Keratinocyte (primary cell): ENCODE measurements at regions not wholly inside any gene's neighbourhood (a gene's known extent, or its start where the extent isn't known, plus 50 kb on each side); places are given as distances from the start of the nearest gene placed in this dataset.

Experiments used
- DNase-seq: peaks from one replicate; pipeline ENCODE4 v3.0.0-alpha.2; 2011; ENCODE audit warnings: low read depth, missing footprints, low spot score
- FAIRE-seq: peaks from 2 replicates; lab custom pipeline; 2011; peaks lifted over from hg19 to GRCh38; lab: Jason Lieb, UNC
- H2AFZ ChIP-seq: 2 replicates; pipeline ENCODE4 v1.6.0; 2012; ENCODE audit warnings: low read length, control low read depth, inconsistent platforms; ENCODE audit not compliant: control insufficient read depth
- H3K27ac ChIP-seq: 2 replicates; pipeline ENCODE4 v1.5.1; 2011; ENCODE audit warnings: low read length; ENCODE audit not compliant: control insufficient read depth, insufficient read depth
- H3K27me3 ChIP-seq: 3 replicates; pipeline ENCODE4 v1.6.0; 2011; ENCODE audit warnings: low read length; ENCODE audit not compliant: control insufficient read depth, insufficient read depth; ENCODE audit errors: extremely low read depth
- H3K36me3 ChIP-seq, 2 experiments: 2 replicates in 1 of 2; 3 replicates in 1 of 2; pipeline ENCODE4 v1.5.1; 2011; ENCODE audit warnings: low read length in 2 of 2, mild to moderate bottlenecking in 1 of 2; ENCODE audit not compliant: control insufficient read depth in 2 of 2, insufficient read depth in 2 of 2; ENCODE audit errors: extremely low read depth in 1 of 2
- H3K4me1 ChIP-seq: 3 replicates; pipeline ENCODE4 v1.5.1; 2011; ENCODE audit warnings: low read length; ENCODE audit not compliant: control insufficient read depth, insufficient read depth; ENCODE audit errors: extremely low read depth
- H3K4me2 ChIP-seq: 3 replicates; pipeline ENCODE4 v1.6.0; 2011; ENCODE audit warnings: low read depth, low read length; ENCODE audit not compliant: control insufficient read depth, insufficient read depth; ENCODE audit errors: extremely low read depth
- H3K4me3 ChIP-seq, 3 experiments: fragments of 200-600 bp in 1 of 3; sonication (generic) in 1 of 3; 2 replicates in 2 of 3; 3 replicates in 1 of 3; pipeline ENCODE4 v1.5.1; 2011 to 2016; ENCODE audit warnings: low read length in 3 of 3, mild to moderate bottlenecking in 3 of 3, control low read depth in 2 of 3, inconsistent platforms in 1 of 3, low read depth in 1 of 3, mixed read lengths in 1 of 3, mixed run types in 1 of 3, moderate library complexity in 1 of 3; ENCODE audit not compliant: control insufficient read depth in 2 of 3, insufficient read depth in 2 of 3; ENCODE audit errors: extremely low read depth in 1 of 3
- H3K79me2 ChIP-seq: 2 replicates; pipeline ENCODE4 v1.6.0; 2012; ENCODE audit warnings: low read length; ENCODE audit not compliant: control insufficient read depth, insufficient read depth
- H3K9ac ChIP-seq: 3 replicates; pipeline ENCODE4 v1.6.0; 2011; ENCODE audit warnings: low read length; ENCODE audit not compliant: control insufficient read depth, insufficient read depth; ENCODE audit errors: extremely low read depth
- H3K9me1 ChIP-seq: 3 replicates; pipeline ENCODE4 v1.6.0; 2011; ENCODE audit warnings: low read length; ENCODE audit not compliant: control insufficient read depth, insufficient read depth; ENCODE audit errors: extremely low read depth
- H3K9me3 ChIP-seq: 2 replicates; pipeline ENCODE4 v1.5.1; 2012; ENCODE audit warnings: low read depth, low read length; ENCODE audit not compliant: control insufficient read depth
- H4K20me1 ChIP-seq: 3 replicates; pipeline ENCODE4 v1.6.0; 2011; ENCODE audit warnings: low read length; ENCODE audit not compliant: control insufficient read depth, insufficient read depth; ENCODE audit errors: extremely low read depth
- EZH2 ChIP-seq: IDR thresholded peaks from one replicate; pipeline ENCODE4 v1.6.1; 2012; ENCODE audit warnings: inconsistent platforms, mild to moderate bottlenecking, low read length, moderate library complexity
- dilution Hi-C: fragments of 300-500 bp; cut with MboI; formaldehyde crosslinking; loops from one replicate; pipeline ENCODE4 v1.7.0; 2020; ENCODE audit warnings: low sequenced_read_pairs; ENCODE audit not compliant: extremely low pct_ligation_motif_present
- TF ChIP-seq, protein P1 (sequence below), 3 experiments: IDR thresholded peaks in 1 of 3; conservative IDR thresholded peaks in 1 of 3; optimal IDR thresholded peaks in 1 of 3; 2 replicates in 2 of 3; 3 replicates in 1 of 3; pipeline versions ENCODE3 to v1.5.1; 2011; ENCODE audit warnings: low read length in 3 of 3, mild to moderate bottlenecking in 3 of 3, moderate library complexity in 2 of 3, control low read depth in 1 of 3, inconsistent platforms in 1 of 3; ENCODE audit not compliant: insufficient read depth in 2 of 3; ENCODE audit errors: extremely low read depth in 1 of 3

DNA sequence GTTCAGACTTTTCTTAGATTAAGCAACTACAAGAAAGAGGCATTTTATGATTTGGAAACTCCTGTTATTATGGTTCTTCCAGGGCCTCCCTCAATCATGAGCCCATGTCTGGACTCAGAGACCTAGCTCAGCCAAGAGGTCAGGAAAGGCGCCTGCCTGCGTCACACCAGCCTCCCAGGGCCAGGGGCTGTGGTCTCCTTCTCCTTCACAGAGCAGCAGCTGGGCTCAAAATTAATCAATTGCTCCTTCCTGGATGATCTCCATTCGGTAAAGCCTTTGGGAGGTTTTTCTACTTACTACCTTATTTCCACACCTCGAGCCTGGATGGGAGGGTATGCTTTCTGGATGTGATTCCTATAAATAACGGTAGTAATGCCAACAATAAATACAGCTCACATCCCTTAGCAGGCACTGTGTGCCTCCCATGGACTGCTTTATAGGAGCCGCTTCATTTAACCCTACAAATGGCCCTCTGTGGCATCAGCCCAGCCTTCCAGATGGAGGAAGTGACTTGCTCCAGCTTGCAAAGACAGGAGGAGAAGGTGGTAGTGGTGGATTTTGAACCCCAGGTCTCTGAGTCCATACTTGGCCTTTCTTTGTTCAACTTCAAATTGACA lies 1445.6 kb downstream of the TBC1D22A start:
- FAIRE-seq (no peak), DNase-seq (no peak)
- Histone ChIP-seq H3K4me1 (no peaks in the 10 kb centered on the region), H3K9ac (no peak overlapping the region), H3K4me3 (no peak overlapping the region), H4K20me1 (no peaks in the 10 kb centered on the region), H3K9me3 (peaks cover 12% of the 10 kb centered on the region), H3K4me2 (no peak overlapping the region), H3K36me3 (no peaks in the 10 kb centered on the region), H3K27me3 (no peaks in the 10 kb centered on the region), H2AFZ (no peak overlapping the region), H3K9me1 (no peaks in the 10 kb centered on the region), H3K79me2 (no peaks in the 10 kb centered on the region), H3K27ac (no peak overlapping the region)
- TF ChIP-seq, protein P1, sequence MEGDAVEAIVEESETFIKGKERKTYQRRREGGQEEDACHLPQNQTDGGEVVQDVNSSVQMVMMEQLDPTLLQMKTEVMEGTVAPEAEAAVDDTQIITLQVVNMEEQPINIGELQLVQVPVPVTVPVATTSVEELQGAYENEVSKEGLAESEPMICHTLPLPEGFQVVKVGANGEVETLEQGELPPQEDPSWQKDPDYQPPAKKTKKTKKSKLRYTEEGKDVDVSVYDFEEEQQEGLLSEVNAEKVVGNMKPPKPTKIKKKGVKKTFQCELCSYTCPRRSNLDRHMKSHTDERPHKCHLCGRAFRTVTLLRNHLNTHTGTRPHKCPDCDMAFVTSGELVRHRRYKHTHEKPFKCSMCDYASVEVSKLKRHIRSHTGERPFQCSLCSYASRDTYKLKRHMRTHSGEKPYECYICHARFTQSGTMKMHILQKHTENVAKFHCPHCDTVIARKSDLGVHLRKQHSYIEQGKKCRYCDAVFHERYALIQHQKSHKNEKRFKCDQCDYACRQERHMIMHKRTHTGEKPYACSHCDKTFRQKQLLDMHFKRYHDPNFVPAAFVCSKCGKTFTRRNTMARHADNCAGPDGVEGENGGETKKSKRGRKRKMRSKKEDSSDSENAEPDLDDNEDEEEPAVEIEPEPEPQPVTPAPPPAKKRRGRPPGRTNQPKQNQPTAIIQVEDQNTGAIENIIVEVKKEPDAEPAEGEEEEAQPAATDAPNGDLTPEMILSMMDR (optimal IDR thresholded peaks at IDR 0.05 in 1 of 3, IDR thresholded peaks at IDR 0.05 in 1 of 3, conservative IDR thresholded peaks at IDR 0.05 in 1 of 3; ENCODE audit: extremely low read depth in 1 of 3, insufficient read depth in 2 of 3, low read length in 3 of 3): no peak
- no peak for TF ChIP-seq EZH2
- dilution Hi-C loops: no loop called here

DNA sequence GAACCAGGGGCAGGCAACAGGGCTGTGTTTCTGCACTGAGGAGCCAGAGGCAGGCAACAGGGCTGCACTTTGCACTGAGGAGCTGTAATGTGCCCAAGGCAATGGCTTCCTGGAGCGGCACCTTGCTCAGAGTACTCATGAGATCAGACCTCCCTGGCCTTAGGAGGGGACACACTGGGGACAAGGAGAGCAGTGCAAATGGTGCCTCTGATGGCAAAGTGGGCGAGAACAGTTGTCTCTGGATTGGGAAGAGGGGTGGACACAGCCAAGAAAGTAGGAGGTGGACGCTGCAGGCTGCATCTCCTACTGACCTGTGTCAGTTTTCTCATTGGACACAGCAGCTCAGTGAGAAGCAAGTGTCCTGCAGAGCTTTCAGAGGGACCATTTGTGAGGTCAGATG lies 1443.3 kb downstream of the TBC1D22A start:
- Histone ChIP-seq H3K27ac (no peak overlapping the region), H3K9me3 (peaks cover 3% of the 10 kb centered on the region), H2AFZ (no peak overlapping the region), H3K4me3 (no peak overlapping the region), H3K36me3 (no peaks in the 10 kb centered on the region), H3K27me3 (no peaks in the 10 kb centered on the region), H3K9ac (no peak overlapping the region), H3K4me2 (no peak overlapping the region), H3K79me2 (no peaks in the 10 kb centered on the region), H3K4me1 (no peaks in the 10 kb centered on the region), H4K20me1 (no peaks in the 10 kb centered on the region), H3K9me1 (no peaks in the 10 kb centered on the region)
- DNase-seq (no peak), FAIRE-seq (no peak)
- no peak for TF ChIP-seq EZH2
- TF ChIP-seq, protein P1 (optimal IDR thresholded peaks at IDR 0.05 in 1 of 3, IDR thresholded peaks at IDR 0.05 in 1 of 3, conservative IDR thresholded peaks at IDR 0.05 in 1 of 3; ENCODE audit: extremely low read depth in 1 of 3, insufficient read depth in 2 of 3, low read length in 3 of 3): no peak
- dilution Hi-C loops: no loop called here
